Activated naive CD4-positive, alpha-beta T cell (primary cell): ENCODE measurements at regions not wholly inside any gene's neighbourhood (a gene's known extent, or its start where the extent isn't known, plus 50 kb on each side); places are given as distances from the start of the nearest gene placed in this dataset.

Experiments used
- DNase-seq, 4 experiments: peaks; one replicate each; lab custom pipeline; 2025; lab: John Stamatoyannopoulos, UW

- DNase-seq, result no peak
Observed at GRCh38 chr7:424301-424935, 95.2 kb downstream of the PDGFA start.

DNA sequence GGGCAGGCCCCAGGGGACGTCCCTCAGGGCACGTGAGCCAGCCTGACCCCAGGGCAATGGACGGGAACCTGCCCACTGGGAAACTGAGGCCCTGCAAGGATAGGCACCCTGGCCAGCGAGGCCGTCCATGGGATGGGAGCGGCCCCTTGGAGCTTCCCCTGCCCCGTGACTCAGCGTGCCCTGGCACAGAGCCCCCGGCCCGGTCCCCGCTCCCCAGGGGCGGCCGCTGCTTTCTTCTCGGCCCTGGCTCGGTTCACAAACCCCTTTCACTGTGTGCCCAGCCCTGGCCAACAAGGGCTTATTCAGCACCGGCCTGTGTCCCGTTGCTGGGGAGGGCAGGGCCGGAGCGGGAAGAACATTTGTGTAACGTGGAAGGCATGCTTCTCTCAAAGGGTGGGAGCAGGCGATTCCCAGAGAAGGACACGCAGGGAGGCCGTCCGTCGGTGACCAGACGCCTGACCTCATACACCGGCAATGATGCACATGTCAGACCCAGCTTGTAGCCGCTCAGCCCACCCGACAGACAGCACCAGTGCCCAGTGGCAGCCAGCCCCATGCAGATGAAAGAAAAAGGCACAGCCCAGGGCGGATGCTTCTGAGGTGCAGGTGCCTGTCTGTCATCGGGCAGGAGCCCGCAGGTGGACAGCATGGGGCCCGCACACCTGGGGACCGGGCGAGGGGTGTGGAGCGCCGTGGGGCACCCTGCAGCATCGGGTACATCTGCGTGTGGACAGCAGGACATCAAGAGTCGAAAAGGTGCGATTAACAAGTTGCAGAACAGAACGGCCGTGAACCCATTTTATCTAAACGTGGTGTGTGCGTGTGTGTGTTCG lies 94.5 kb downstream of the PDGFA start:
- DNase-seq, result no peak

GRCh38 chr7:425794-426188 lies 93.9 kb downstream of the PDGFA start:
- DNase-seq, result no peak

DNA sequence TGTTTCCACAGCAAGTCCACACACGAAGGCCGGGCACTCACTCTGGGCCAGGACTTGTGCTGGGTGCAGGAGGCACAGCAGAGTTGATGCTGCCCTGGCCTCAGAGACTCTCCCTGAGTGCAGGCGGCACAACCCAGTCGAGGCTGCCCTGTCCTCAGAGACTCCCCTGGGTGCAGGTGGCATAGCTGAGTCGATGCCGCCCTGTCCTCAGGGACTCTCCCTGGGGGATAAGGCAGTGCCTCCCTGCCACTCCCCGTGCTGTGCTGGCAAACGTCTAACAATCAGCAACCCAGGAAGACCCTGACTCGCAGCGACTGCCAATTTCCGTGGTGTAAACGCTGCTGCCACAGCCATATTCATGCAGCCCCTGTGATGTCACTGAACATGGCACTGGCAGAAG lies 93.1 kb downstream of the PDGFA start:
- DNase-seq, result no peak

DNA sequence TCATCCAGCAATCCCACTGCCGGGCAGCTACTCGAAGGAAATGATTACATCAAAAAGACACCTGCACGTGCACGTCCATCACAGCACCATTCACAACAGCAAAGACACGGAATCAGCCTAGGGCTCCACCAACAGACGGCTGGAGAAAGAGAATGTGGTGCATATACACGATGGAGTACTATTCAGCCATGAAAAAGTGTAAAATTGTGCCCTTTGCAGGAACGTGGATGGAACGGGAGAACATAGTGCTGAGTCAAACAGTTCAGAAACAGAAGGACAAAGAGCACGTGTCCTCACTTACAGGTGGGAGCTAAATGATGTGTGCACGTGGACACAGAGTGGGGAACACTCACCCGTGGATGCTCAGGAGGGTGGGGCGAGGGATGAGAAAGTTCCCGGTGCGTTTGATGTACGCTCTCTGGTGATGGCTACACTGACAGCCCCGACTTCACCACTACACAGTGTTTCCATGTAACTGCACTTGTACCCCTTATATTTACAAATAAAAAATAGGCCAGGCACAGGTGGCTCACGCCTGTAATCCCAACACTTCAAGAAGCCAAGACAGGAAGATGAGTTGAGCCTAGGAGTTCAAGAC lies 92.0 kb downstream of the PDGFA start:
- no peak for DNase-seq

DNA sequence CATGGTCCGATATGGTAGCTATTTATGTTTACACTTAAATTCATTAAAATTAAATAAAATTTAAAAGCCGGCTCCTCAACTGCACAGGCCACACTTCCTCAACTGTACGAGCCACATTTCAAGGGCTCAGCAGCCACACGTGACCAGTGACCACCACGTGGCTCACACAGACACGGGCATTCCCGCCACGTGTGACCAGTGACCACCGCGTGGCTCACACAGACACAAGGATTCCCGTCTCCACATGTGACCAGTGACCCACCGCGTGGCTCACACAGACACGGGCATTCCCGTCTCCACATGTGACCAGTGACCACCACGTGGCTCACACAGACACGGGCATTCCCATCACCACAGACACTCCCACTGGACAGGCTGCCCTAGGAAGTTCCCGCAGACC lies 91.3 kb downstream of the PDGFA start:
- DNase-seq, result no peak

GRCh38 chr7:428927-429827 lies 90.5 kb downstream of the PDGFA start:
- no peak for DNase-seq

GRCh38 chr7:429828-430180 lies 89.8 kb downstream of the PDGFA start:
- no peak for DNase-seq

DNA sequence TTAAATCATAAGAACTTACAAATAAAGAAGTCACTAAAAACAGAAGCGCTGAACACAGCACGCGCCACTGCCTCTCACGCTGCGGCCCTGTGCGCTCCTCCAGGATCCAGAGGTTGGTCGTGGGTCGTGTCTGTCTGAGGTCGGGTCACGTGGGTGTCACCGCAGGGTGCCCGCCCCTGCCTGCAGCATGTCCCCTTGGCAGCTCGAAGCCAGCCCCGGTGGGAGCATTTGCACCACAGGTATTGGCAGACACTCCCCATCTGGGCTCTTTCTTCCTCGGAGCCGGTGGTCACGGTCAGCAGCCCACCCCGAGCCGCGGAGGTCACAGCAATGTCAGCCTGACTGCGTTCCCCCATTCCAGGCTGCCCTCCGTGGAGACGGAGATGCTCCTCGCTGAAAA lies 88.6 kb downstream of the PDGFA start:
- DNase-seq, result no peak

- DNase-seq, result no peak
Observed at GRCh38 chr7:431658-432111, 88.0 kb downstream of the PDGFA start.

GRCh38 chr7:432256-432655 lies 87.4 kb downstream of the PDGFA start:
- DNase-seq, result no peak

GRCh38 chr7:432933-433332 lies 86.7 kb downstream of the PDGFA start:
- no peak for DNase-seq

GRCh38 chr7:433558-433957 lies 86.1 kb downstream of the PDGFA start:
- no peak for DNase-seq

- no peak for DNase-seq
Observed at GRCh38 chr7:434891-435629, 84.6 kb downstream of the PDGFA start.

- no peak for DNase-seq
Observed at GRCh38 chr7:435630-436366, 83.8 kb downstream of the PDGFA start.

- no peak for DNase-seq
Observed at GRCh38 chr7:436367-437128, 83.1 kb downstream of the PDGFA start.

DNA sequence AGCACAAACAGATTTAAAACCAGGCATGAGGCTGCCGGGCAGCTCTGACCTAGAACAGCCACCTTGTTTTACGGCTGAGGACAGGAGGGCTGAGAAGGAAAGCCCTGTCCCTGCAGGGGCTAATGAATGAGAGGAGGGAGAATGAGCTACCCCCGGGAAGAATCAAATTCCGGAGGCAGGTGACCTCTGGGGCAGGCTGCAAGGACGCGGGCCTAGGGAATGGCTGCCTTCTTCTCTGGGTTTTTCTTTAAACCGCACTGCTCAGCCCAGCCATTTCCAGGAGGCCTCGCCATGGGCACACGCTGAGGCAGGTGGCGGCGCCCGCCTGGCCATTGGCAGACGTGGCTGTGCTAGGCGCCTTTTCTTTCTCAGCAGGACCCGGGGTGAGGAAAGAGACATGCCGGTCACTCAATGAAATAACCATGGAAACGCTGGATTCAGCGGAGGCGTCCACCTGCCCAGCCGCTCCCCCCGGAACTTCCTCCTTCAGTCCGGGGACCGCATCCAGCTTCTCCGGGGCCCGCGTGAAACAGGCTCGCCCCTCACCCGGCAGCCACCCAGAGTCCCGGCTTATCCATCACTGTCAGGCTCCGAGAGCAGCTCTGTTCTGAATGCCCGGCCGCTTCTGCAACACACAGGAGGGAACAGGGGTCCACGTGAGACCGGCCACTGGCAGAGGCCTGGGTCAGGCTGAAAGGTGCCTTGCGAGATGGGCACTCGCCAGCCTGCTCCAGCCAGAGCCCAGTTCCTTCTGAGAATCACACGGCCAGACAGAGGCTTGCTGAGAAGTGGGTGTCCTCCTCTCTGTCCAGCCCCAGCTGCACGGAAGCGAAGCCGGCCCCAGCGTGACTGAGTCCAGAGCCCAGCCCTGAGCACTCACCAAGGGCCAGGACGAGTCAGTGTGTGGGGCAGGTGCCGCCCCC lies 82.1 kb downstream of the PDGFA start:
- DNase-seq, result no peak

GRCh38 chr7:438361-438760 lies 81.3 kb downstream of the PDGFA start:
- DNase-seq, result no peak

- DNase-seq, result no peak
Observed at GRCh38 chr7:438916-439315, 80.7 kb downstream of the PDGFA start.
